ENCODE measurements at regions not wholly inside any gene's neighbourhood (a gene's known extent, or its start where the extent isn't known, plus 50 kb on each side); places are given as distances from the start of the nearest gene placed in this dataset.

GRCh38 chr3:110181226-110181625 lies 843.9 kb upstream of the DPPA4 start:
- H3K4me3 ChIP-seq (ENCODE audit: low read length): no peak overlapping the region
- DNase-seq (ENCODE audit: low read depth): no peak
- TF ChIP-seq CTCF (IDR thresholded peaks at IDR 0.05; ENCODE audit: insufficient read depth, low read depth, low read length, missing control alignments): no peak

- H3K4me3 ChIP-seq (ENCODE audit: low read length): no peak overlapping the region
- DNase-seq (ENCODE audit: low read depth): no peak
- no peak for TF ChIP-seq CTCF (IDR thresholded peaks at IDR 0.05; ENCODE audit: insufficient read depth, low read depth, low read length, missing control alignments)
Measured at GRCh38 chr3:110184536-110184935, 847.2 kb upstream of the DPPA4 start.

GRCh38 chr3:110193074-110193473 lies 855.7 kb upstream of the DPPA4 start:
- TF ChIP-seq CTCF (IDR thresholded peaks at IDR 0.05; ENCODE audit: insufficient read depth, low read depth, low read length, missing control alignments): no peak
- no peak for DNase-seq (ENCODE audit: low read depth)
- H3K4me3 ChIP-seq (ENCODE audit: low read length): no peak overlapping the region

GRCh38 chr3:110198717-110199587 lies 861.6 kb upstream of the DPPA4 start:
- H3K4me3 ChIP-seq (ENCODE audit: low read length): no peak overlapping the region

DNA sequence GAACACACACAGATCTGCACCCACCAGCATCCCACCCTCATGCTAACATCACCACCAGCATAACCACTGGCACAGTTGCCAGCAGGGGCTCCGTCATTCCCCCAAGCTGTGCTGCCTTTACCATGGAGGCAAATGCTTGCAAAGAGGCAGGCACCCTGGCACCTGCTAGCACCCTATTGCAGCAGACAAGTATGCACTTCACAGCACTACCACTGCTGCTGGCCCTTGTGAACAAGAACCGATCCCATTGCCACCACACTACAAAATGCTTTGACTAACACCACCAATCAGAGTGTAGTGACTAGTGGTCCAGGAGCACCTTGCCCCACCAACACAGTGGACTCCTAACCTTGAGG lies 862.2 kb upstream of the DPPA4 start:
- no peak for TF ChIP-seq CTCF (IDR thresholded peaks at IDR 0.05; ENCODE audit: insufficient read depth, low read depth, low read length, missing control alignments)
- no peak overlapping the region for H3K4me3 ChIP-seq (ENCODE audit: low read length)
- no peak for DNase-seq (ENCODE audit: low read depth)

More at GRCh38 chr3:110198717-110199587, 861.6 kb upstream of the DPPA4 start:
- DNase-seq (ENCODE audit: low read depth): no peak
- no peak for TF ChIP-seq CTCF (IDR thresholded peaks at IDR 0.05; ENCODE audit: insufficient read depth, low read depth, low read length, missing control alignments)

- DNase-seq (ENCODE audit: low read depth): no peak
- H3K4me3 ChIP-seq (ENCODE audit: low read length): no peak overlapping the region
- TF ChIP-seq CTCF (IDR thresholded peaks at IDR 0.05; ENCODE audit: insufficient read depth, low read depth, low read length, missing control alignments): no peak
Measured at GRCh38 chr3:110210086-110210660, 861.4 kb upstream of the NECTIN3 start.

Data from epithelial cell of esophagus (primary cell).